ENCODE measurements at regions not wholly inside any gene's neighbourhood (a gene's known extent, or its start where the extent isn't known, plus 50 kb on each side); places are given as distances from the start of the nearest gene placed in this dataset.
A peak's percentile ranks its signal among the peaks of the same experiment; 100 is the strongest.

DNA sequence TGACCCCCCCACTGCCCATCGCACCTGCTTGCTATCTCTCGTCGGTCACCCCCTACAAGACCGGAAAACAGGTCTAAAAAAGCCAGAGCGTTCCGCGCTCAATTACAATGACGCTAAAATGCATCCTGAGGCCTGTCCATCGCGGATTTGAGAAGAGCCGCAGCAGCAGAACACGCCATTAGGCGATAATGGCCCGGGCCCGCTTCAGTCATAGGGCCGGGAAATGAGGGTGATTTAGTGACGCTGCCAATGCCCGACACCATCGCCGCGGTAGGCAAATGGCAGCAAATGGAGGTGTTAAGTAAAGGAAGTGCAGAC lies 64.1 kb upstream of the SSX2IP start:
- H3K27ac ChIP-seq: no peak overlapping the region
- TF ChIP-seq ZFX (IDR thresholded peaks at IDR 0.05): no peak
- TF ChIP-seq, protein P1, sequence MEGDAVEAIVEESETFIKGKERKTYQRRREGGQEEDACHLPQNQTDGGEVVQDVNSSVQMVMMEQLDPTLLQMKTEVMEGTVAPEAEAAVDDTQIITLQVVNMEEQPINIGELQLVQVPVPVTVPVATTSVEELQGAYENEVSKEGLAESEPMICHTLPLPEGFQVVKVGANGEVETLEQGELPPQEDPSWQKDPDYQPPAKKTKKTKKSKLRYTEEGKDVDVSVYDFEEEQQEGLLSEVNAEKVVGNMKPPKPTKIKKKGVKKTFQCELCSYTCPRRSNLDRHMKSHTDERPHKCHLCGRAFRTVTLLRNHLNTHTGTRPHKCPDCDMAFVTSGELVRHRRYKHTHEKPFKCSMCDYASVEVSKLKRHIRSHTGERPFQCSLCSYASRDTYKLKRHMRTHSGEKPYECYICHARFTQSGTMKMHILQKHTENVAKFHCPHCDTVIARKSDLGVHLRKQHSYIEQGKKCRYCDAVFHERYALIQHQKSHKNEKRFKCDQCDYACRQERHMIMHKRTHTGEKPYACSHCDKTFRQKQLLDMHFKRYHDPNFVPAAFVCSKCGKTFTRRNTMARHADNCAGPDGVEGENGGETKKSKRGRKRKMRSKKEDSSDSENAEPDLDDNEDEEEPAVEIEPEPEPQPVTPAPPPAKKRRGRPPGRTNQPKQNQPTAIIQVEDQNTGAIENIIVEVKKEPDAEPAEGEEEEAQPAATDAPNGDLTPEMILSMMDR (conservative IDR thresholded peaks at IDR 0.05): no peak

DNA sequence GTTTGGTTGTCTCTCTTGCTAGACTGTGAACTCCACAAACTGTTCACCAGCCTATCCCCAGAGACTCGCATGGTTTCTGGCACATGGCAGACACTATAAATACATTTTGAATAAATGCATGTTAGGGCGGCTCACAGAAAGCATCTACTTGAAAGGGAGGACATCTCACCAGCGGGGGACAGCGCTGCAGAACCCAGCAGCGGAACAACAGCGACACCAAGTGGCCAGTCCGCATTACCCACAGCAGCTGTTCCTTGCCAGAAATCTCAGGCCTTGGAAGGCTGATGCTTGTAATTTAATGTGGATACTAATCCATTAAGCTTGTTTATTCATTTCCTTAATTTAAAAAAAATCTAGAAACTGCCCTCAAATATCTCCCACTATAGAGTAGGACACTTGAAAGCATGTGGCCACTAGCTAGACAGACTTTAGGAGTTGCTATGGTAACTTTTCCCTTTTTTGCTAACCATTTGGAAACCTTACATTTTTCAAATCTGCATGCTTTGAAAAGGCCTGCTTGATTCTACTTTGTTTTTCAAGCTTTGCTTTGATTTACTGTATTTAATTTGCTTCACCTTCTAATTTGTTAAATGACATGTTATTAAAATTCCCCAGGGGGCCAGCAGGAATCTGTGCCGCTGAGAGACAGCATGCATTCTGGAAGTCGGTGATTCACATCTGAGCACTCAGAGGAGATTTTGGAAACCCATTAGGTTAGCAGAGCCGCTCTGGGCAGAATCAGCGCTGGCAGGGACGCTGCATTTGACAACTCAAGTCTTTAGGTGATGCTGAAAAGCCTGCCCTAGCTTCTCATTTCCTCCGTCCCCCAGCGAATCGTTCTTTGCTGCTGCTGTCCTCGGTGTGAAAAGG lies 63.5 kb upstream of the SSX2IP start:
- TF ChIP-seq ZFX (IDR thresholded peaks at IDR 0.05): no peak
- TF ChIP-seq, protein P1 (conservative IDR thresholded peaks at IDR 0.05): peak; percentile 99
- no peak overlapping the region; the same call in 1 of the 2 replicates for H3K27ac ChIP-seq

DNA sequence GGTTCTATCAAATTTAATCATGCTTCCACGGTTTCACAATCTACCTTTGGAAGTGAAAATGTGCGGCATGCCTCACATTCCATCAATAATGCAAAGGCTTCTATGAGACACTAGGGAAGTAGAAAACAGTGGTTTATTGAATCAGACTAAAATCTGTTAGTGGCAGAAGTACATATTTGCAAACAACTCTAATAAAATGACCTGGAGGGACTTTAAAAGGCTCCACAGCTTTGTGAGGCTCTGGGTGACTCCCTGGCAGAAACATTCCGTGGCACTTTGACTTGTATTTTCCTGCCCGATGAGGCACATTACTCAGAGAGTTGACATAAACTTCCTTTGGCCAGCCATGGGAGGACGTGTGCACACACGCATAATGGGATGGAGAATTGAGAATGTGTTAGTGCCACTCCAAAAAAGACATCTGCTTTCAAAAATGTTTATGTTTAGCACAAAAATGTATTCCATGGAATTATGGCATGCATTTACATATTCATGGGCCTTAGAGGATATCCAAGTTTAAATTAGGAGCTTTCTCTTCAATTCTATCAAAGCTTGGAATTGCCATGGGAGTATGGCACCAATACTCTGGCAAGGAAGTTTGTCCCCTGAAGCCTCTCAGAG lies 60.0 kb upstream of the SSX2IP start:
- no peak overlapping the region for H3K27ac ChIP-seq
- TF ChIP-seq, protein P1 (conservative IDR thresholded peaks at IDR 0.05): no peak
- TF ChIP-seq ZFX (IDR thresholded peaks at IDR 0.05): no peak

DNA sequence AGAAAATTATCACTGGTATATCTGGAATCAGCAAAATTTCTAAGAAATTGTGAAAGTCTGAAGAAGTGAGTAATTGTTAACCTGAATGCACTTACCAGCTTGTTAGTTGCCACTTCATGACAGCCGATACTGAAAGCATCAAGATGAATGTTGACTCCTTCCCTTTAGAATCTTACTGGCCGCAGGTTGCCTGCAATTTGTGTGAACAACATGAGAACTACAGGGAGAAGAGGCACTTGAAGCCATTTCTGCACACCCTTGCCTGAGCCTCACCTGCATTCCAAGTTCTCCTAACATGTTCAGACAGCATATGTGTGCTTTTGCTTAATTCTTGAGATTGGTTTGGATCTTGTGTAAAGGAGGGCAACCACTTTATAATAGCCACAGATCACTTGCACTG lies 59.2 kb upstream of the SSX2IP start:
- no peak for TF ChIP-seq ZFX (IDR thresholded peaks at IDR 0.05)
- TF ChIP-seq, protein P1 (conservative IDR thresholded peaks at IDR 0.05): no peak

DNA sequence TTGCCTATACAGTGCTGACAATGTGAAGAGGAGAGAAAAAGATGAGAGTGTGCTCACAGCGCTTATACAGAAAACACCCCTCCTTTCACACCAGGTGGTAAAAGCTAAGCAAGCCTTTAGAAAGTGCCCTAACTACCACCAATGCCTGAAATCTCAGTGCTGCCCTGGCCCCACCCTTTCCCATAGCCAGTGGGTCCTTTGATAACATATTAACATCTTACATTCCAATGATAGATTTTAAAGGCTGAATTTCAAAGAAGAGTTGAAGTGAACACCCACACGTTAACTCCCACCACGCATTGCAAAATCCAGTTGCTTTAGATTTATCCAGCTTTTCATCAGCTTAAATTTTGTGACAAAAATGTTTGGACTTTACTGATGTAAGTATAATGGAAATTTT lies 58.1 kb upstream of the SSX2IP start:
- no peak overlapping the region for H3K27ac ChIP-seq
- TF ChIP-seq, protein P1 (conservative IDR thresholded peaks at IDR 0.05): no peak
- no peak for TF ChIP-seq ZFX (IDR thresholded peaks at IDR 0.05)

More for the DNA sequence above, 59.2 kb upstream of the SSX2IP start:
- H3K27ac ChIP-seq: no peak overlapping the region

DNA sequence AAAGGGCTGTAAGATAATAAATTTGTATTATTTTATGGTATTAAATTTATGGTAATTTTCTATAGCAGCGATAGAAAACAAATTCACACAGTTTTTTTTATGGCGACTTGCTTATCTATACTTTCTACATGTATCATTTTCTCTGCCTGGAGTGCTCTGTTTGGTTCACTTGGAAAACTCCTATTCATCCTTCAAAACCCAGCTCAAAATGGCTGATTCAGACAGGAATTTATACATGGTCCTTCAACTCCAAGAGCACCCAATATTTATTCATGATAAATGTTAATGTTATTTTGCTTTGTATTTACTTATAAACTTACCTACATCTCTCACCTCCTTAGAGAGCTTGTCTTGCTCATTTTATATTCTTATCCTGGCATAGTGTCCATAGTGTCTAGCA lies 55.6 kb upstream of the SSX2IP start:
- no peak for TF ChIP-seq ZFX (IDR thresholded peaks at IDR 0.05)
- TF ChIP-seq, protein P1 (conservative IDR thresholded peaks at IDR 0.05): no peak
- no peak overlapping the region for H3K27ac ChIP-seq

DNA sequence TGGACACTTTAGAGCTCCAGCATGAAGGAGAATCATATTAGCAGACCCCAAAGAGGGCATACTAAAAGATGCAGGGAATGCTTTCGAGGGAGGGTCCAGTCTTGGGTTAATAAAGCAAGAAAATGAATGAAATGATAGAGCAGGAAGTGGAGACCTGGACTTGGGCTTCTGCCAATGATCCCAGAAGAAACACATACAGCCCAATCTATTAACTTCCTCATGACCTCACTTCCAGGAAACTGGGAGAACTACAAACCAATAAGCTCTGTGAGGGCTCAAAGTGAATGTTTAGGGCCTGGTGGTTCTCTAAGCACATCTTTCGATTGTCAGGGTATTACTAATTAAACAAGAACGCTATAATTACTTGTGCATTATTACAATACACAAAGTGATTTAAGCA lies 53.6 kb upstream of the SSX2IP start:
- TF ChIP-seq ZFX (IDR thresholded peaks at IDR 0.05): no peak
- TF ChIP-seq, protein P1 (conservative IDR thresholded peaks at IDR 0.05): no peak
- H3K27ac ChIP-seq: no peak overlapping the region

All from C4-2B (cell line).